DND-41 (cell line): ENCODE measurements at regions not wholly inside any gene's neighbourhood (a gene's known extent, or its start where the extent isn't known, plus 50 kb on each side); places are given as distances from the start of the nearest gene placed in this dataset.
"Not testable (repeated sequence)": the region's sequence is repeated elsewhere in the genome, so short reads cannot be mapped to it uniquely, and the experiment has no call there.

Source experiments
- ATAC-seq: fragments of 200-7000 bp; cut with Tn5 transposase; 3 replicates; pipeline ENCODE4 v1.9.1; 2021; ENCODE audit warnings: low read depth; ENCODE audit not compliant: insufficient read depth
- DNase-seq: peaks from one replicate; pipeline ENCODE4 v3.0.0-alpha.2; 2020
- H2AFZ ChIP-seq: 2 replicates; pipeline ENCODE4 v1.6.0; 2012; ENCODE audit warnings: low read depth, low read length
- H3K27ac ChIP-seq: 2 replicates; pipeline ENCODE4 v1.5.1; 2012; ENCODE audit warnings: low read length, inconsistent platforms
- H3K27me3 ChIP-seq: fragments of 200-600 bp; sonication (generic); 2 replicates; pipeline ENCODE4 v1.6.0; 2012; ENCODE audit warnings: low read length, mild to moderate bottlenecking, inconsistent platforms; ENCODE audit not compliant: insufficient read depth, poor library complexity
- H3K36me3 ChIP-seq: 2 replicates; pipeline ENCODE4 v1.5.1; 2012; ENCODE audit warnings: low read length, inconsistent platforms; ENCODE audit not compliant: insufficient read depth
- H3K4me1 ChIP-seq: 2 replicates; pipeline ENCODE4 v1.5.1; 2012; ENCODE audit warnings: mild to moderate bottlenecking, low read length; ENCODE audit not compliant: insufficient read depth
- H3K4me2 ChIP-seq: 2 replicates; pipeline ENCODE4 v1.6.0; 2012; ENCODE audit warnings: mild to moderate bottlenecking, moderate library complexity, low read length, inconsistent platforms; ENCODE audit not compliant: insufficient read depth
- H3K4me3 ChIP-seq, 2 experiments: fragments of 200-600 bp in 1 of 2; shearing (Covaris generic) in 1 of 2; 2 replicates each; pipeline ENCODE4 v1.5.1; 2012 to 2016; ENCODE audit warnings: inconsistent platforms in 2 of 2, low read length in 2 of 2, mild to moderate bottlenecking in 2 of 2, low read depth in 1 of 2, moderate library complexity in 1 of 2
- H3K79me2 ChIP-seq: 2 replicates; pipeline ENCODE4 v1.6.0; 2012; ENCODE audit warnings: low read length, inconsistent platforms; ENCODE audit not compliant: insufficient read depth
- H3K9ac ChIP-seq: 2 replicates; pipeline ENCODE4 v1.6.0; 2012; ENCODE audit warnings: low read depth, mild to moderate bottlenecking, inconsistent platforms, low read length, moderate library complexity
- H3K9me3 ChIP-seq: 2 replicates; pipeline ENCODE4 v1.5.1; 2012; ENCODE audit warnings: low read length, moderate library complexity, mild to moderate bottlenecking, inconsistent platforms; ENCODE audit not compliant: insufficient read depth, severe bottlenecking
- H4K20me1 ChIP-seq: 2 replicates; pipeline ENCODE4 v1.6.0; 2012; ENCODE audit warnings: low read length; ENCODE audit not compliant: insufficient read depth
- EZH2 ChIP-seq: IDR thresholded peaks from 3 replicates; pipeline ENCODE4 v1.6.1; 2012; ENCODE audit warnings: borderline replicate concordance, low read depth, mild to moderate bottlenecking, moderate library complexity, low read length, inconsistent platforms; ENCODE audit not compliant: severe bottlenecking
- TF ChIP-seq, protein P1 (sequence below): IDR thresholded peaks from 2 replicates; pipeline ENCODE4 v1.5.1; 2012; ENCODE audit warnings: borderline replicate concordance, low read length, moderate library complexity, mild to moderate bottlenecking; ENCODE audit not compliant: poor library complexity, severe bottlenecking; ENCODE audit errors: extremely low read depth

DNA sequence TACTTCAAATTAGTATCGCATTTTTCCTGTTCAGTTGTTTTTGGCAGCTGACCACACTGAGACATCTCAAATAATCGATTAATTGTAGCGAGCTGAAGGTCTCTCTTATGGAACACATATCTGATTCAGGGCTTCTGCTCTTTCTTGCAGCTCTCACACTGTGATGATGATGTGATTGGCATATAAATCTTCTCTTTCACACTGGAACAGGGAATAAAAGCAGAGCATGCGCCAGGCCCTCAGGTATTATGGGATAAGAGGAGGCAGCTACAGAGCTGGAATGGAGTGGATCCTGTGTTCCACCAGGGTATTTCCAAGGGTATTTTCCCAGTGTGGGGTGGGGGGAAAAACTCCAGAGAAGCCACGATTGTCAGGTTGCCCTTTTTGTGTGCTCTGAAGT is 265.4 kb upstream of the CASK start:
- no peak for DNase-seq
- H2AFZ ChIP-seq: no peak overlapping the region
- no peaks in the 10 kb centered on the region for H3K79me2 ChIP-seq
- H3K27ac ChIP-seq: no peak overlapping the region
- no peaks in the 10 kb centered on the region for H3K4me1 ChIP-seq
- H3K4me2 ChIP-seq: no peak overlapping the region
- no peak overlapping the region for H3K4me3 ChIP-seq
- no peaks in the 10 kb centered on the region for H3K27me3 ChIP-seq
- H4K20me1 ChIP-seq: no peaks in the 10 kb centered on the region
- H3K9me3 ChIP-seq: peaks cover 3% of the 10 kb centered on the region
- H3K9ac ChIP-seq: no peak overlapping the region
- no peak for TF ChIP-seq EZH2
- TF ChIP-seq, protein P1, sequence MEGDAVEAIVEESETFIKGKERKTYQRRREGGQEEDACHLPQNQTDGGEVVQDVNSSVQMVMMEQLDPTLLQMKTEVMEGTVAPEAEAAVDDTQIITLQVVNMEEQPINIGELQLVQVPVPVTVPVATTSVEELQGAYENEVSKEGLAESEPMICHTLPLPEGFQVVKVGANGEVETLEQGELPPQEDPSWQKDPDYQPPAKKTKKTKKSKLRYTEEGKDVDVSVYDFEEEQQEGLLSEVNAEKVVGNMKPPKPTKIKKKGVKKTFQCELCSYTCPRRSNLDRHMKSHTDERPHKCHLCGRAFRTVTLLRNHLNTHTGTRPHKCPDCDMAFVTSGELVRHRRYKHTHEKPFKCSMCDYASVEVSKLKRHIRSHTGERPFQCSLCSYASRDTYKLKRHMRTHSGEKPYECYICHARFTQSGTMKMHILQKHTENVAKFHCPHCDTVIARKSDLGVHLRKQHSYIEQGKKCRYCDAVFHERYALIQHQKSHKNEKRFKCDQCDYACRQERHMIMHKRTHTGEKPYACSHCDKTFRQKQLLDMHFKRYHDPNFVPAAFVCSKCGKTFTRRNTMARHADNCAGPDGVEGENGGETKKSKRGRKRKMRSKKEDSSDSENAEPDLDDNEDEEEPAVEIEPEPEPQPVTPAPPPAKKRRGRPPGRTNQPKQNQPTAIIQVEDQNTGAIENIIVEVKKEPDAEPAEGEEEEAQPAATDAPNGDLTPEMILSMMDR: no peak
- ATAC-seq: no peak
- H3K36me3 ChIP-seq: no peaks in the 10 kb centered on the region

DNA sequence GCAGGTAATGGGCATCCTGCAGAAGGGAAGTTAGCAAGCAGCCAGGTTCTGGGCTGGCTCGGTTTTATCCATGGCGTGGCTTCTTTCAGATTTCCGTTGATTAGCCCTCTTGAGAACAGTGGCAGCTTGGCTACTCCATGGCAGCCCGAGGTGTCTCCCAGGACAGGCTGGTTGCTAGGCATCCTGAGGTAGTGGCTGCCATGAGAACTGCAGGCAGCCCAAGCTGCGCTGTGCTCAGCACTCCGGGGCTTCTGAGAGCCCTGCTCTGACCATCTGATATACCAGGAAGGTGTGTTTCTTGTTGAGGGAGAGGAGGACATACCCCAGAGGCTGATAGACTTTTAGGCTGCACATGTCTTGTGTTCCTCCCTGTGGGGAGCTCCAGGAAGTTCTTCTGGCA is 253.4 kb upstream of the CASK start:
- Histone ChIP-seq H3K27ac (no peak overlapping the region), H4K20me1 (no peaks in the 10 kb centered on the region), H3K79me2 (no peaks in the 10 kb centered on the region), H3K4me3 (no peak overlapping the region), H3K4me1 (no peaks in the 10 kb centered on the region), H3K36me3 (no peaks in the 10 kb centered on the region), H3K27me3 (no peaks in the 10 kb centered on the region), H3K9me3 (no peaks in the 10 kb centered on the region), H3K4me2 (no peak overlapping the region), H3K9ac (no peak overlapping the region), H2AFZ (no peak overlapping the region)
- DNase-seq (no peak), ATAC-seq (no peak)
- TF ChIP-seq EZH2: no peak
- TF ChIP-seq, protein P1: no peak

DNA sequence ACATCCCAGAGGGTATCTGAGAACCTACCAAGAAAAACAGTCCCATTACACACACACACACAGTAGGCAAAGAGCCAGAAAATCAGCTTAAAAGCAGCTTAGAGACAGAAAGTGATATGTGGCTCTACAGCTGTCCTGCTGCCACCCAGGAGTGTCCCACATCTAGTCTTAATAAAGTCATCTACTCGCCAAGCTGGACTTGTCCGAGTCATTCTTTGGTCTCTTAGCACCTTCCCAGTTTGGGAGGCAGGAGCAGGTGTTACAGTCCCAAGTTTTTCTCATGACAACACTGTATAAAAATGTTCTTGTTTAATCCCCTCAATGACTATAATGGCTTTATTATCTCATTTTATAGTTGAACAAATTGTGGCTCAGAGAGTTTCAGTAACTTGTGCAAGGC is 252.5 kb upstream of the CASK start:
- Histone ChIP-seq H3K27me3 (no peaks in the 10 kb centered on the region), H2AFZ (no peak overlapping the region), H3K4me1 (no peaks in the 10 kb centered on the region), H3K36me3 (no peaks in the 10 kb centered on the region), H3K27ac (no peak overlapping the region), H4K20me1 (no peaks in the 10 kb centered on the region), H3K9ac (no peak overlapping the region), H3K9me3 (no peaks in the 10 kb centered on the region), H3K4me2 (no peak overlapping the region), H3K4me3 (no peak overlapping the region), H3K79me2 (no peaks in the 10 kb centered on the region)
- no peak for ATAC-seq
- TF ChIP-seq, protein P1: no peak
- TF ChIP-seq EZH2: no peak
- no peak for DNase-seq

DNA sequence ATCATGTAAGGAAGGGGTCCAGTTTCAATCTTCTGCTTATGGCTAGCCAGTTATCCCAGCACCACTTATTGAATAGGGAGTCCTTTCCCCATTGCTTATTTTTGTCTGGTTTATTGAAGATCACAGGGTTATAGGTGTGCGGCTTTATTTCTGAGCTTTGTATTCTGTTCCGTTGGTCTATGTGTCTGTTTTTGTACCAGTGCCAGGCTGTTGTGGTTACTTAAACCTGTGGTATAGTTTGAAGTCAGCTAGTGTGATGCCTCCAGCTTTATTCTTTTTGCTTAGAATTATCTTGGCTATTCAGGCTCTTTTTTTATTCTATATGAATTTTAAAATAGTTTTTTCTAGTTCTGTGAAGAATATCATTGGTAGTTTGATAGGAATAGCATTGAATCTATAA is 234.6 kb upstream of the CASK start:
- Histone ChIP-seq H3K4me2 (peak overlapping the region; percentile 22), H3K4me1 (peaks cover 27% of the 10 kb centered on the region), H3K9me3 (peaks cover 14% of the 10 kb centered on the region), H3K27ac (peak overlapping the region; percentile 72)
- H3K9ac ChIP-seq, H3K36me3 ChIP-seq, H2AFZ ChIP-seq, H3K79me2 ChIP-seq, H3K4me3 ChIP-seq, H3K27me3 ChIP-seq, H4K20me1 ChIP-seq: not testable (repeated sequence)
- DNase-seq: peak; percentile 69
- ATAC-seq: peak; percentile 100
